NCI-H146 treated with DMSO at 0.1 percent for 48 hours (cell line): ENCODE measurements at regions not wholly inside any gene's neighbourhood (a gene's known extent, or its start where the extent isn't known, plus 50 kb on each side); places are given as distances from the start of the nearest gene placed in this dataset.
"Not testable (repeated sequence)": the region's sequence is repeated elsewhere in the genome, so short reads cannot be mapped to it uniquely, and the experiment has no call there.

ENCODE experiments used
- DNase-seq: peaks from one replicate; lab custom pipeline; 2025; ENCODE audit not compliant: unreplicated experiment; lab: John Stamatoyannopoulos, UW

DNA sequence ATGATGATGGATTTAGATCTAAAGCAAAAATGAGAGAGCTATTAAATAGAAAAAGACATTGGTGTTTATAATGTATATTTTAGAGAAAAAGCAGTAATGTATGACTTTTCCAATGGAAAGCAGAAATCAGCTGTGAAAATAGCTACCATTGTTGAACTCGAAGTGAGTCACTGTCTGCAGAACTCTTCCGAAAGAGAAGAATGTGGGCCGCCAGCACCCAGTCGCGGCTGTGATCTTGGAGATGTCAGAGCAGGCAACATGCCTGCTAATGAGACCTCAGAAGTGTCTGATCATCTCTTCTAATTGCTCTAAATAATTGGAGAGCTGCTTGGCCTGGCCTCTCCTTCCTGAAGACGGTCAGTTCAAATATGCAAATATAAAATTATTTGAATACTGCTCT, 333.6 kb upstream of the RUNX1 start:
- DNase-seq: no peak

DNA sequence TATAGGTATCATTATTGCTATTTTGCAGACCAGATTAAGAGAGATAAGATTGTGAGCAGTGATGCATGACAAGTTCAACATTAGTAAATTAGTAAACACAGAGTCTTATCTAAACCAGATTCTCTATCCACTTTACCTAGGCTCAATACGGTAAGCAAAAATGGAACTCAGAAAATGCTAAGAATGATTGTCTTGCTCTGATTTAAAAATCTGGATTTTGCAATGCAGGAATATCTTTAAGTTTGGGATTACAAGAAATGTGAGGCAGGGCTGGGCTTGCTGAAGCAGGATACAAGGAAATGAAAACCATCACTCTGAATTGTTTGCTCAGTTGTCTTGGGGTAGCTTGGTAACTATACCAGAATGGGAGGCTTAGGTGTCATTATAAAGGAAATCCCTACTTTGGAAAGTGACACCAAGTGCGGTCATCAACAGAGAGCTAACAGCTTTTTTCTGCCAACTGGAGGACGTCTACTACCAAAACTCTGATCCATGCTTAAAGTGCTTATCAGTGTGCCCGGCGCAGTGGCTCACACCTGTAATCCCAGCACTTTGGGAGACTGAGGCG, 332.7 kb upstream of the RUNX1 start:
- peak; percentile 31 for DNase-seq

DNA sequence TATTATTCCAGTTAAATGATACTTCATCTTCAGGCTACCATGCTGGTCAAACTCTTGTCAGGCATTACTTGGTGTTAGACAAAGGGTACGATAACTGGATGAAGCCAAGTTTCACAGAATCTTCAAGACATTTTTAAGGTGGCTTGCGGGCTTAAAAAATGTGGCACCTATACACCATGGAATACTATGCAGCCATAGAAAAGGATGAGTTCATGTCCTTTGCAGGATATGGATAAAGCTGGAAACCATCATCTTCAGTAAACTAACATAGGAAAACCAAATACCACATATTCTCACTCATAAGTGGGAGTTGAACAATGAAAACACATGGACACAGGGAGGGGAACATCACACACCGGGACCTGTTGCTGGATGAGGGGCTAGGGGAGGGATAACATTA, 331.2 kb upstream of the RUNX1 start:
- not testable (repeated sequence) for DNase-seq

DNA sequence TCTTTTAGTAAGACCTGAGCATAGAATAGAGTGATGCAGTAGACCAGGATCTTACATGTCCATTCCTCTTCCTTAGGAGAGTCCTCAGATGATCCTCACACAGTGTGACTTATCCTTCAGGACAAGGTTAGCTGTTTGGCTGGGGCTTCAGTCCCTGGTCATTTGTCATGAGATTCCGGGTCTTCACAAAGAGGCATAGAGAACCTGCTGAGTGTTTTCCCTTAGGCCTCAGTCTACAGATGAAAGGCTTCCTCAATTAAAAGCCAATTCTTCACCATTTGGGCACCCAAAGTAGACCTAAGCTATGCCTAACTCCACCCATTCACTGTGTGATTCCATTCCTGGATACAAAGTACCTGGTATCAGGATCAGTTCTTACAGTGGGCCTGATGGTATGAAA, 329.8 kb upstream of the RUNX1 start:
- DNase-seq: no peak

DNA sequence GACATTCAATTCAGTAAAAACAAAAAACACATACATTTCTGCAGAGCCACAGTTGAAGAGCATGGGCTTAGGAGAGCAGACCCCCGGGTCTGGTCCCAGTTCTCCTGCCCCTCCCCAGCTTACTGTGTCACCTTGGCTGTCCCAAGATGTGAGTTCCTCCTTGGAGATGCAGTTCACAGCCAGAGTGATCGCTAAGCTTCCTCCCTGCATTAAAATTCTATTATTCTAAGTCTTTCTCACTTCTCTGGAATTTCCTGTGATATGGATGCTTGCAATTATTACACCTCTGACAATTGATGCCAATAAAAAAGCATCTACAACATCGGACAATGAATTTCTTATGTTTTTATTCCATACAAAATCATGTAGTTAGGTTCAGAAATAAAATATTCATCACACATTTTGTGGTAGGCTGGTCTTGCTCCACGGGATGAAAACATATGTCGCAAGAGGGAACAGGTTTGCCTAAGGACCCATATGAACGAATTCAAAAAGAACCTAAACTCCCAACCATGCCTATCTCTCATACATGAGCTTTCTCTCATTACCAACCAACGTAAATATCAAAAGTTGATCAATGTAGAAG, 328.5 kb upstream of the RUNX1 start:
- DNase-seq: no peak

DNA sequence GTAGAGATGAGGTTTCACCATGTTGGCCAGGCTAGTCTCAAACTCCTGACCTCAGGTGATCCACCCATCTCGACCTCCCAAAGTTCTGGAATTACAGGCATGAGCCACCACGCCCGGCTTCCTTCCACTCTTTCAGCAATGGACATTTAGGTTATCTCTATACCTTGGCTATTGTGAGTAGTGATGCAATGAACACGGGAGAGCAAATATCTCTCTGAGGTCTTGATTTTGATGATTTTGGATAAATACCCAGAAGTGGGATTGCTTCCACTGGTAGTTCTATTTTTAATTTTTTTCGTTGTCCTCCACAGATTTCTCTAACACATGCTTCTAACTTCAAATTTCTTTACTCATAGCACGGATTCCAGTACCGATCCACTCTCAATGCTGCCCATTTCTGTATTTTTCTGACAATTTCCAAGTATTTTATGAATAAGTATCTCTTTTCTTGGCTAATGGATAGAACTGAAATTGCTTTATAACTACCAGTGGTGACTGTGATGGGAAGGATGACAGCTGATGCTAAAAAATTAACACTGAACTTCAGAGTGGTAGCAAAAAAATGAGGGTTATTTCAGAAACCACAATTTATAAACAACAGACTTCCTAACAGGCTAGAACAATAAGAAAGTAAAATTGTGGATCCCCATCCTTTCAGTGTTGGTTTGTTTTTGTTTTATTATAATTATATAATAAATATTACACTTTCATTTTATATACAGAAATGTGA, 327.5 kb upstream of the RUNX1 start:
- DNase-seq: no peak

DNA sequence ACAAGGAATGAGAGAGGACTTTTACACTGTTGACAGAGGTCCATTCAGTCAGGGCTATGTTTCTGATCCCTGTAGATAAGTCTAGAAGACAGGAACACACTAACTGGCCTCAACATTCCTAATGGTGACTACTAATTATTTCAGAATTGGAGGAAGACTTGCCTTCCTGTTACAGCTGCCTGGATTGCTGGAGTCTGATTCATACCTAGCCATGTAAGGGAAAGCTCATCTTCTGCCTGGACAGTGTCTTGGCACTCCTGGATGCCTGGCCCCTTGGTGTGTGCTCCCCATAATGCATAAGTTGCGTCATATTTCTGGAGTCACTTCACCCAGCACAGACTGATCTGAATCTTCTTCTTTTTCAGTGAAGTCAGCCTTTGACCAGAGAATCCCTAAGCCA, 326.0 kb upstream of the RUNX1 start:
- DNase-seq: no peak

DNA sequence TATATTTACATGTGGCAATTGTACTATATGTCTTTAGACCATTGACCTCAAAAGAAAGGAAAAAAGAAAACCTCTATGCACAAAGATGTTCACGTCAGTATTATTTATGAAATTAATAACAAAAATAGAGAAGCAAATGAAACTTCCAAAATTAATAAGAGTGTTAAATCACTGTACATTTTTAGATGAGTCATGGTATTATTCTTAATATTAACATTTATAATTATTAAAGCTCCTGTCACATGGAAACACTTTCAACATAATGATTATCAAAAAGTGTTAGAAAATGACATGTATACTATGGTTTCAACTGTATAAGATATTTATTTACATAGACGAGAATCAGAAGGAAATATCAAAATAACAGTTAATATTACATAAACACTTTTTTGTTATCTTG, 324.9 kb upstream of the RUNX1 start:
- DNase-seq: no peak

DNA sequence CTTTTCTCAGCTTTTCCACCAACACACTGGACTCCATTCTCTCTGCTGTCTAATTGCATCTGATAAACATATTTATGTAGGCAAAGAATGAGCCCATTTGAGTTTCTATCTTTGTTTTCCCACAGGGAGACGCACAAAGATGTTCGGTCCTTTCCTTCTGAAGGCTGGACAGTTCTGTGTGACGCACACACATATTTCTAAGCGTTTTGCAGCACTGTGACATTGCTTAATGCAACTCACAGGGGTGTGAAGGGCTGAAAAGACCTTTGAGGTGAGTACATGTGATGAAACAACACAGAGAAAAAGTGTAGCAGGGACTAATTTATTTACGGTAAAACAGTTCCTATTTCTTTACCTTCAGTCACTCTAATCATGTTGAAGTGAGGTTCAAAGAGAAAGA, 323.1 kb upstream of the RUNX1 start:
- DNase-seq: no peak

DNA sequence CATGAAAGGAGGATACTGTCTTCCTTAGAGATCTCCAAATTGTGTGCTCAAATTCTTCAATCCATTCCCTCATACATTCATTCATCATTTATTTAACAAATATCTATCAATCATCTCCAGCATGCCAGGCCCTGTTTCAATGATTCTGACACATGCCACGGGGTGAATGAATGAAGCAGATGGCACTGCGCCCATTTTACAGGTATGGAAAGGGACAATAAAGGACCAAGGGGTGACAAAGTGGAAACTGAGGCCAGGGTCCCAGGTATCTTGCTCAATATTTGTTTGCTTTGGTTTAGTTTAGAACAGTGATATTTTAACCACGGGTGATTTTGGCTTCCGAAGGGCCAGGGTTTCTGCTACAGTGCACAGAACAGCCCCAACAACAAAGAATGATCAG, 321.6 kb upstream of the RUNX1 start:
- no peak for DNase-seq

DNA sequence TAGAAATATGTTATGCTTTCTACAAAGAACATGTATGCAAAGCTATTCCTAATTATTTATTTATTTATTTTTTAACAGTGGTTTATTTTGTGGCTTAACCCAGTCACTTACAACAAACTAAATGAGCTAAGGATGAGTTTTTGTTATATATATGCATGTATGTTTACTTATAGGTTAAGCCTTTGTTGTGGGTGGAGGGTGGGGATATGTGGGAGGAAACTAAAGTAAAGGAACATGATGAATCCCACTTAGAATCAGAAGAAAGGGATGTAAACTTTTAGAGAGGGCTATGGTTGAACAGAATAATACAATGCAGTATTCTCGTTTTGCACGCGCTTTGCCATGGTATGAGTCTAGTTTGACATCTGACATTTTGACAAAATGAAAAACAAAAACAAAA, 321.0 kb upstream of the RUNX1 start:
- no peak for DNase-seq

DNA sequence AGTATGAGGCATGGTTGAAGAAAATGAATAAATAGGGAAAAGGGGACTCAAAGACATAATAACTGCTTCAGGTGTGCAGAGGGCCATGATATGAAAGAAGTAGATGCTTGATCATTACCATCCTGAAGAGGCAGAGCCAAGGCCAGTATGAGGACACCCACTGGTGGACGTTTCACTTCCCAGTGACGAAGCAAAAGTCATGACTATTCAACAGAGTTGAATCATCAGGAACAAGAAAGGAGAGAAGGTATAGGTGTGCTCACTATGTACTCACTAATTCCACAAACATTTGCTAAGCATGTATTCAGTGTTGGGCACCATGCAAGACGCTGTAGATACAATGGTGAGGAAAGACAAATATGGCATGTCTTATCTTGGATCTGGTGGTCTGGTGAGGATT, 319.2 kb upstream of the RUNX1 start:
- no peak for DNase-seq

DNA sequence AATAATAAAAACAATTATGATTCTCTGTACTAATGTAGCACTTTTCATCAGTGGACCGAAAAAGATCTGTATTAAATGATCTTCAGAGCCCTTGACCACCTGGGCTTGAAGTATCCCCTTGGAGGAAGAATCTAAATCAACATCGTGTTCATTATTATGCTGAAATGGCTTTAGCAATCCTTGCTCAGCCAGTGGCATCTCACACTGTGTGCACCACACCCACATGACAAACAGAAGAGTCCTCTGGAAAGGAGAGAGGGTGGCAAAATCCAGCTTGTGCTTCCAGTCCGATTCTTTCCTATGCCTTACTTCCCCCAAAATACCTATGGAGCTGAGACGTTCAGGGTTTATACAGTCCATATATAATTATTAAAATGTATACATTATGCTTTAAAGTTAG, 318.5 kb upstream of the RUNX1 start:
- DNase-seq: peak; percentile 68

DNA sequence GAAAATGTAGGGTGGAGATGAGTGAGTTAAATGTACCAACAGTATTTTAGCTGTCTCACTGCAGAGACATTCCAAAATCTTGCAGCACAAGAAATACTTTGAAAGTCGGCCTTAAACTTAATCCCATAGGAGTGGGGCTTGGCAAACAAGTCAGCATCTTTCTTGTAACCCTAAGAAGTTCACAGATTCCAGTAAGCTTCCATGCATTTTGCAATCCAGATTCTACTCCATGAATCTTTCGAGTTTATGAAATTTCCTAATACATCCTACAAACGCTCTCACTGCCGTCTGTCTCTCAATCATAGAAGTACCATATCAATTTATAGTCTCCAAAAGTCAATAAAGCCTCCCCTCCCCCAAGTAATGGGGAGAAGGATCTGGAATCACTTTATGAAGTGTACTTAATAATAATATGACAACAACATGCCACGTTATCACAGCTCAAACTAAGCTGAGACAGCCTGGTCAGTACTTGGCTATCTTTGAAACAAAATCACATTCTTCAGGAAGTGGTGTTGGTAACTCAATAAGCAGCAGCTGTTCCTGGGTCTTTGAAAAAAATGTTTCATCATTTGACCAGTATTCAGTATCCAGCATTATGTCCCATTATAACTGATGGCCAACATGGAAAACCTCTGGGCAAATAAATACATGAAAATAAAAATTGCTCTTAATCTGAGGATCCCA, 317.4 kb upstream of the RUNX1 start:
- no peak for DNase-seq

DNA sequence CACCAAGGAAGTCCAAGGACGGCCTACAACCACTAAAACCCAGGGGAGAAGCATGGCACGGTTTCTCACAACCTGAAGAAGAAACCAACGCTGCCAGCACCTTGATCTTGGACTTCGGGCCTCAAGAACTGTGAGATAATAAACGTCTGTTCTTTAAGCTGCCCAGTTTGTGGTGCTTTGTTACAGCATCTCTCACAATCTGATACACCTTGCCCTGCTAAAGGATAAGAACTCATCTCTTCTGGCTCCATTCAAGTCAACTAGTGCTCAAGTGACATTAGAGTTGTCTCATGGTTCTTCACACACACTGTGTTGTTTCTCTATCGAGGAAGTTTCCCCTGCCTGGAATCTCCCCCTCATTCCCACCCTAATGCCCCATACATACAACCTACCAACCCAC, 314.4 kb upstream of the RUNX1 start:
- DNase-seq: no peak

DNA sequence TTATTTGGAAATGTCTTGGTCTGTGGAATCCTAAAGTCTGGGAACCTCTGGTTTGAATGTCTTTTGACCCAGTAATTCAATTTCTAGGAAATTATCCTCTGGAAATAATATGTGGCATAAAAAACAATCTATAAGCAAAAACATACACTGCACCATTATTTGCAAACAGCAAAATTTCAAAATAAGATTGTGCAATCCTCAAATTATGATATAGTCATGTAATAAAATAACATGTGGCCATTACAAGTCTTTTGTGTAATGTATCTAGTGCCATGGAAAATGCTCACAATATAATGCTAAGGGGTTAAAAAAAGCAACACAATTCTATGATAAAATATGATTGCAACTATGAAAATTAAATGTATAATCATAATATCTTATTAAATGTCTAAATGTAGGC, 312.9 kb upstream of the RUNX1 start:
- DNase-seq: no peak

DNA sequence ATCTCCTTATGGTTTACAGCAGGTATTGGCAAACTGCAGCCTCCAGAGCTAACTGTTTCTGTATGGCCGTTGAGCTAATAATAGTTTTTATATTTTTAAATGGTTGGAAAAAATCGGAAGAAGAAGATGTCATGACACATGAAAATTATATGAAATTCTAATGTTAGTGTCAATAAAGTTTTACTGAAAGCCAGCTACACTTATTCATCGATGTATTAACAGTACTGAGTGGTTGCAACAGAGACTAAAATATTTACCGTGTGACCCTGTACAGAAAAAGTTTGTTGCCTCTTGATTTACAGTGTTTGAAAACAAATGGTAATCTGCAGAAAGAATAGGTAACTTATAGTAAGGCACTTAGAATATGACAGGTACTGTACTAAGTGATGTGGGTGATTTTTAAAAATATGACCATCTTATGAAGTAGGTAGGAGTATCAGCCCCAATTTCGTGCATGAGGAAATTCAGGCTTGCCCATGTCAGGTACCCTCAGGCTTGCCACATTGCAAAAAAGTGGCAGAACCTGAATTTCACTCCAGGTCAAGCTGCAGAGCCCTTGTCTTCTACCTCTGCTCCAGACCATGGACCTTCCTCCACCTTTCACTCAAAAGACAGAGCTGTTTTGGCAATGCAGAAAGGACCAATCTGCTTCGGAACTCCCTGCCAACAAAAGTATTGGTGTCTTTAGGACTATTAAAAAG, 311.9 kb upstream of the RUNX1 start:
- DNase-seq: no peak

DNA sequence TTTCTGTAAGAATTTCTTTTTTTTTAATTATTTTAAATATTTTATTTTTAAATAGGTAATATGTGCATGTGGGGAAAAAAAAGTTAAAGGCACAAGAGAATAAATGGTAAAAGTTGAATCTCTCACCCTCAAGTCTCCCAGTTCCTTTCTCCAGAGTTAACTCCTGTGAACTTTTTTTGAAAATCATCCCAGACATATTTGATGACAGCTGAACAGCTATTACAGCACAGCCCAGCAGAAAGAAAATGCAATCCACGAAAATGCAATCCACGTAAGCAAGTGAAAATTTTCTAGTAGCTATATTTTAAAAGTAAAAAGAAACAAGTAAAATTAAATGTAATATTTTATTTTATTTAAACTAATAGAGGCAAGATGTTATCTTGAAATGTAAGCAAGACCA, 310.0 kb upstream of the RUNX1 start:
- no peak for DNase-seq

DNA sequence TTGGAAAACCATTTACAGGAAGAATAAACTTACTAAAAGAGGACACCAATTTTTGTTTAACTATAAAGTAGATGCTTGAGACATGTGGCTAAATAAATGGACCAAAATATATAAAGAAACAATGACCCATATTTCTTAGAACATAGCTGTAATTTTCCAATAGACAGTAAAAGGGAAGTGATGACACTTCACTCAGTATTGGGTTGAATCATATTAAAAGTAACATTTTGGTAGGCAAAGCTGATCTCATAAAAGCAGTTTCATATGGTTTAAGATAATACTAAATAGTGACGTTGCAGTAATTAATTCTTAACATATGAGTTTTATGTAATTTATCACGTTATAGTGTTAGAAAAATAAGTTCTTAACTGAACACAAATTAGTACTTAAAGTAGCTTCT, 308.9 kb upstream of the RUNX1 start:
- no peak for DNase-seq

DNA sequence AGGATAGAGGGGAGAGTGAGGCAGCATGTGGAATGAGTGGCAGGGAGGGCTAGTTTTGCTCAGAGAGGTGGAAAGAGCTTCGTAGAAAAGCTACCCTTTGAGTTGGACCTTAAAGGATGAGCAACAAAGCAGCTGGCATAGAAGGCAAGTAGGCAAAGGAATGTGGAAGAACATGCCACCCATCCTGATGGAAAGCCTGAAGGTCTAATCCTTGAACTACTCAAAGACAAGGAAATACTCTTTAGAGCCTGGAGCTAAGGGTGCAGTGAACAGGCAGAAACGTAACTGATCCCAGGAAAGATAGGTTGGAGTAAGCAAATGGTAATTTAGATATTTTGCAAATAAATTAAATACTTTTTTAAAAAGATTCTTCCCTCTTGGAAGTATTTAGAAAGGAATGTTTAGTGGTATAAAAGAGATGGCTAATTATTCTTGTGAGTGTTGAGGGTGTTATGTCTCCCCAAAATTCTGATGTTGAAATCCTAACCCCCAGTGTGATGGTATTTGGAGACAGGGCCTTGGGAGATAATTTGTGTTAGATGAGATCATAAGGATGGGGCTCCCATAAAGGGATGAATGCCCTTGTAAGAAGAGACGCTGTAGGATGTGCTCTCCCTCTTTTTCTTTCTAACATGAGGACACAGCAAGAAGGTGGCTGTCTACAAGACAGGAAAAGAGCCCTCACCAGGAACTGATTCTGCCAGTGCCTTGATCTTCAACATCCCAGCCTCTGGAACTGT, 308.1 kb upstream of the RUNX1 start:
- DNase-seq: no peak

DNA sequence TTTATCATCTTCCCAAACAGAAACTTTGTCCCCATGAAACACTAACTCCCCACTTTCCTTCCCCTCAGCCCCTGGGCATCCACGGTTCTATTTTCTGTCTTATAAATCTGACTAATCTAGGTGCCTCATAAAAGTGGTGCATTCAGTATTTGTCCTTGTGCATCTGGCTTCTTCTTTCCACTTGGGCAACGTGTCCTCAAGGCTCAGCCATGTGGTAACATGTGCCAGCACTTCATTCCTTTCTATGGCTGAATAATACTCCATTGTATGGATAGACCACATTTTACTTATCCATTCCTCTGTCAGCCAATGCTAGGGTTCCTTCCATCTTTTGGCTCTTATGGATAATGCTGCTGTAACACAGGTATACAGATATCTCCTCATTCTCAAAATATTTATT, 305.0 kb upstream of the RUNX1 start:
- no peak for DNase-seq
